Stomach smooth muscle (tissue), 2 donors: ENCODE measurements at regions not wholly inside any gene's neighbourhood (a gene's known extent, or its start where the extent isn't known, plus 50 kb on each side); places are given as distances from the start of the nearest gene placed in this dataset.
"Not testable (repeated sequence)": the region's sequence is repeated elsewhere in the genome, so short reads cannot be mapped to it uniquely, and the experiment has no call there.

Source experiments
- H3K27ac ChIP-seq: one replicate; pipeline ENCODE4 v1.7.0; 2013; ENCODE audit warnings: mild to moderate bottlenecking, low read length, inconsistent platforms
- H3K27me3 ChIP-seq, 2 donors: one replicate each; pipeline ENCODE4 v1.7.0; 2013; ENCODE audit warnings: low read length in 2 of 2; ENCODE audit not compliant: insufficient read depth in 2 of 2, control insufficient read depth in 1 of 2
- H3K36me3 ChIP-seq, 2 donors: one replicate each; pipeline ENCODE4 v1.7.0; 2013; ENCODE audit warnings: low read length in 2 of 2; ENCODE audit not compliant: control insufficient read depth in 2 of 2, insufficient read depth in 2 of 2
- H3K4me1 ChIP-seq: one replicate; pipeline ENCODE4 v1.7.0; 2013; ENCODE audit warnings: low read length; ENCODE audit not compliant: control insufficient read depth, insufficient read depth
- H3K4me3 ChIP-seq, 2 donors: one replicate each; pipeline ENCODE4 v1.7.0; 2013; ENCODE audit warnings: low read length in 2 of 2
- H3K9ac ChIP-seq, 2 donors: one replicate each; pipeline ENCODE4 v1.7.0; 2013; ENCODE audit warnings: low read length in 2 of 2, mild to moderate bottlenecking in 1 of 2
- H3K9me3 ChIP-seq, 2 donors: one replicate each; pipeline ENCODE4 v1.7.0; 2013; ENCODE audit warnings: low read length in 2 of 2; ENCODE audit not compliant: control insufficient read depth in 2 of 2
- donor health status: healthy.
- donor health status: Pancreatic carcinoma.

GRCh38 chr21:27036736-27037301 lies 69.9 kb upstream of the ADAMTS5 start:
- no peak overlapping the region for H3K4me3 ChIP-seq
- H3K36me3 ChIP-seq = no peaks in the 10 kb centered on the region
- no peaks in the 10 kb centered on the region for H3K27me3 ChIP-seq
- H3K9me3 ChIP-seq = no peaks in the 10 kb centered on the region
- no peak overlapping the region for H3K27ac ChIP-seq
- H3K9ac ChIP-seq = no peak overlapping the region
- H3K4me1 ChIP-seq = no peaks in the 10 kb centered on the region

- Histone ChIP-seq H3K9me3 (no peaks in the 10 kb centered on the region), H3K27ac (no peak overlapping the region), H3K36me3 (no peaks in the 10 kb centered on the region), H3K27me3 (no peaks in the 10 kb centered on the region), H3K9ac (no peak overlapping the region), H3K4me3 (no peak overlapping the region), H3K4me1 (no peaks in the 10 kb centered on the region)
Measured at GRCh38 chr21:27035791-27036190, 68.9 kb upstream of the ADAMTS5 start.

- H3K27ac ChIP-seq = no peak overlapping the region
- no peak overlapping the region for H3K4me3 ChIP-seq
- no peaks in the 10 kb centered on the region for H3K9me3 ChIP-seq
- no peaks in the 10 kb centered on the region for H3K4me1 ChIP-seq
- H3K9ac ChIP-seq = no peak overlapping the region
- no peaks in the 10 kb centered on the region for H3K27me3 ChIP-seq
- H3K36me3 ChIP-seq = no peaks in the 10 kb centered on the region
Measured at GRCh38 chr21:27034796-27035195, 67.9 kb upstream of the ADAMTS5 start.

- Histone ChIP-seq H3K4me1 (no peaks in the 10 kb centered on the region), H3K36me3 (no peaks in the 10 kb centered on the region), H3K9ac (no peak overlapping the region), H3K9me3 (no peaks in the 10 kb centered on the region), H3K4me3 (no peak overlapping the region), H3K27ac (no peak overlapping the region), H3K27me3 (no peaks in the 10 kb centered on the region)
Measured at GRCh38 chr21:27033471-27033870, 66.6 kb upstream of the ADAMTS5 start.

GRCh38 chr21:27026501-27026900 lies 59.6 kb upstream of the ADAMTS5 start:
- Histone ChIP-seq H3K4me3 (no peak overlapping the region), H3K4me1 (no peaks in the 10 kb centered on the region), H3K9me3 (no peaks in the 10 kb centered on the region), H3K27me3 (no peaks in the 10 kb centered on the region), H3K9ac (no peak overlapping the region), H3K36me3 (no peaks in the 10 kb centered on the region), H3K27ac (no peak overlapping the region)

- H3K27ac ChIP-seq, H3K4me1 ChIP-seq, H3K9ac ChIP-seq, H3K4me3 ChIP-seq, H3K27me3 ChIP-seq, H3K36me3 ChIP-seq, H3K9me3 ChIP-seq: not testable (repeated sequence)
Measured at GRCh38 chr21:27025708-27026107, 58.8 kb upstream of the ADAMTS5 start.

- H3K4me3 ChIP-seq = no peak overlapping the region
- H3K27ac ChIP-seq = no peak overlapping the region
- H3K9ac ChIP-seq = no peak overlapping the region
- no peaks in the 10 kb centered on the region for H3K27me3 ChIP-seq
- H3K4me1 ChIP-seq = no peaks in the 10 kb centered on the region
- no peaks in the 10 kb centered on the region for H3K36me3 ChIP-seq
- no peaks in the 10 kb centered on the region for H3K9me3 ChIP-seq
Measured at GRCh38 chr21:27024971-27025370, 58.1 kb upstream of the ADAMTS5 start.

- Histone ChIP-seq H3K9me3 (no peaks in the 10 kb centered on the region), H3K36me3 (no peaks in the 10 kb centered on the region), H3K27ac (no peak overlapping the region), H3K27me3 (no peaks in the 10 kb centered on the region), H3K9ac (no peak overlapping the region), H3K4me3 (no peak overlapping the region), H3K4me1 (no peaks in the 10 kb centered on the region)
Measured at GRCh38 chr21:27024301-27024700, 57.4 kb upstream of the ADAMTS5 start.

GRCh38 chr21:27023186-27023585 lies 56.3 kb upstream of the ADAMTS5 start:
- Histone ChIP-seq H3K4me1 (no peaks in the 10 kb centered on the region), H3K4me3 (no peak overlapping the region), H3K9me3 (no peaks in the 10 kb centered on the region), H3K36me3 (no peaks in the 10 kb centered on the region), H3K27me3 (no peaks in the 10 kb centered on the region), H3K27ac (no peak overlapping the region), H3K9ac (no peak overlapping the region)

GRCh38 chr21:27021801-27022200 lies 54.9 kb upstream of the ADAMTS5 start:
- H3K36me3 ChIP-seq = no peaks in the 10 kb centered on the region
- no peak overlapping the region for H3K4me3 ChIP-seq
- no peak overlapping the region for H3K27ac ChIP-seq
- H3K9me3 ChIP-seq = no peaks in the 10 kb centered on the region
- H3K4me1 ChIP-seq = no peaks in the 10 kb centered on the region
- no peak overlapping the region for H3K9ac ChIP-seq
- no peaks in the 10 kb centered on the region for H3K27me3 ChIP-seq

GRCh38 chr21:27021046-27021445 lies 54.2 kb upstream of the ADAMTS5 start:
- no peak overlapping the region for H3K9ac ChIP-seq
- H3K9me3 ChIP-seq = no peaks in the 10 kb centered on the region
- H3K36me3 ChIP-seq = no peaks in the 10 kb centered on the region
- no peaks in the 10 kb centered on the region for H3K4me1 ChIP-seq
- no peak overlapping the region for H3K27ac ChIP-seq
- no peaks in the 10 kb centered on the region for H3K27me3 ChIP-seq
- H3K4me3 ChIP-seq = no peak overlapping the region
